HG02763 (cell line): ENCODE measurements at regions not wholly inside any gene's neighbourhood (a gene's known extent, or its start where the extent isn't known, plus 50 kb on each side); places are given as distances from the start of the nearest gene placed in this dataset.
"Not testable (repeated sequence)": the region's sequence is repeated elsewhere in the genome, so short reads cannot be mapped to it uniquely, and the experiment has no call there.

Source experiments
- ATAC-seq: cut with Tn5 transposase; IDR thresholded peaks from one replicate; pipeline ENCODE4 v1.9.1; 2021; ENCODE audit warnings: mild to moderate bottlenecking, moderate library complexity; ENCODE audit not compliant: unreplicated experiment

- no peak for ATAC-seq
Observed at GRCh38 chrX:65831268-65831667, 163.8 kb downstream of the MSN start.

DNA sequence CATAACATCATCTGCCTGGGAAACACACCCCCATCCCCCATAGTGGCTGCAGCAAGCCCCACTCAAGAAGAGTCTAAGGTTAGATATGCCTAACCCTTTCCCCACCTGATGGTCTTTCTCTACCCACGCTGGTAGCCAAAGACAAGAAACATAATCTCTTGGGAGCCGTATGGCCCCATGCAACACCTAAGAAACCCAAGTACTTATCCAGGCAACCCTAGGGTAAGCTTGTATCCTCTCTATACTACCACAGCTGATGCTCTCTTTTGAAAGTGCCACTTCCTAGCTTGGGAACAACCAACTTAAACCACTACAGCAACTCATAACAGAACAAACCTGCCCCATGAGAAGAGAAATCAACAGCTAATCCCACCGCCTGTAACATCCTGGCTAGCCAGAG is 161.1 kb downstream of the MSN start:
- no peak for ATAC-seq

DNA sequence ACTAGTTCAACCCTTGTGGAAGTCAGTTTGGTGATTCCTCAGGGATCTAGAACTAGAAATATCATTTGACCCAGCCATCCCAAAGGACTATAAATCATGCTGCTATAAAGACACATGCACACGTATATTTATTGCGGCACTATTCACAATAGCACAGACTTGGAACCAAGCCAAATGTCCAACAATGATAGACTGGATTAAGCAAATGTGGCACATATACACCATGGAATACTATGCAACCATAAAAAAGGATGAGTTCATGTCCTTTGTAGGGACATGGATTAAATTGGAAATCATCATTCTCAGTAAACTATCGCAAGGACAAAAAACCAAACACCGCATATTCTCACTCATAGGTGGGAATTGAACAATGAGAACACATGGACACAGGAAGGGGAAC is 157.8 kb downstream of the MSN start:
- not testable (repeated sequence) for ATAC-seq

- no peak for ATAC-seq
Observed at GRCh38 chrX:65821721-65822496, 154.5 kb downstream of the MSN start.

DNA sequence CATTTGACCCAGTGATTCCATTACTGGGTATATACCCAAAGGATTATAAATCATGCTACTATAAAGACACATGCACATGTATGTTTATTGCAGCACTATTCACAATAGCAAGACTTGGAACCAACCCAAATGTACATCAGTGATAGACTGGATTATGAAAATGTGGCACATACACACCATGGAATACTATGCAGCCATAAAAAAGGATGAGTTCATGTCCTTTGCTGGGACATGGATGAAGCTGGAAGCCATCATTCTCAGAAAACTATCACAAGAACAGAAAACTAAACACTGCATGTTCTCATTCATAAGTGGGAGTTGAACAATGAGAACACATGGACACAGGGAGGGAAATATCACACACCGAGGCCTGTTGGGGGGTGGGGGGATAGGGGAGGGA is 152.5 kb downstream of the MSN start:
- ATAC-seq, result not testable (repeated sequence)

DNA sequence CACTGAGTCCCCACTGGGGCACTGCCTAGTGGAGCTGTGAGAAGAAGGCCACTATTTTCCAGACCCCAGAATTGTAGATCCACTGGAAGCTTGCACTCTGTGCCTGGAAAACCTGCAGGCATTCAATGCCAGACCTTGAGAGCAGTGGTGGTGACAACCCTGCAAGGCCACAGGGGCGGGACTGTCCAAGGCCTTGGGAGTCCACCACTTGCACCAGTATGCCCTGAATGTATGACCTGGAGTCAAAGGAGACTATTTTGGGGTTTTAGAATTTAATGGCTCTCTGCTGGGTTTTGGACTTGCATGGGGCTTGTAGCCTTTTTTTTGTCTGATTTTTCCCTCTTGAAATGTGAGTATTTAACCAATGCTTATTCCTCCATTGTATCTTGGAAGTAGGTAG is 145.8 kb downstream of the MSN start:
- no peak for ATAC-seq

DNA sequence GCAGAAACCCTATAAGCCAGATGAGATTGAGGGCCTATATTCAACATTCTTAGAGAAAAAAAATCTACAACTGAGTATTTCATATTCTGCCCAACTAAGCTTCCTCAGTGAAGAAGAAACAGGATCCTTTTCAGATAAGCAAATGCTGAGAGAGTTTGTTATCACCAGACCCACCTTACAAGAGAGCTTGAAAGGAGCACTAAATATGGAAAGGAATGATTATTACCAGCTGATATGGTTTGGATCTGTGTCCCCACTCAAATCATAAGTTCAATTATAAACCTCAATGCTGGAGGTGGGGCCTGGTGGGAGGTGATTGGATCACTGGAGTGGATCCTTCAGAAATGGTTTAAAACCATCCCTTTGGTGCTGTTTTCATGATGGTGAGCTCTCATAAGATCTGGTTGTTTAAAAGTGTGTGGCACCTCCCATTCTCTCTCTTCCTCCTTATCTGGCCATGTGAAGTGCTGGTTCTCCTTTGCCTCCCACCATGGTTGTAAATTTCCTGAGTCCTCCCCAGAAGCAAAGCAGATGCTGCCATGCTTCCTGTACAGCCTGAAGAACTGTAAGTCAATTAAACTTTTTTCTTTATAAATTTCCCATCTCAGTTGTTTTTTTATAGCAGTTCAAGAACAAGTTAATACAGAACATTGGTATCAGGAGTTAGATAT is 144.2 kb downstream of the MSN start:
- no peak for ATAC-seq
